ENCODE measurements at regions not wholly inside any gene's neighbourhood (a gene's known extent, or its start where the extent isn't known, plus 50 kb on each side); places are given as distances from the start of the nearest gene placed in this dataset.

DNA sequence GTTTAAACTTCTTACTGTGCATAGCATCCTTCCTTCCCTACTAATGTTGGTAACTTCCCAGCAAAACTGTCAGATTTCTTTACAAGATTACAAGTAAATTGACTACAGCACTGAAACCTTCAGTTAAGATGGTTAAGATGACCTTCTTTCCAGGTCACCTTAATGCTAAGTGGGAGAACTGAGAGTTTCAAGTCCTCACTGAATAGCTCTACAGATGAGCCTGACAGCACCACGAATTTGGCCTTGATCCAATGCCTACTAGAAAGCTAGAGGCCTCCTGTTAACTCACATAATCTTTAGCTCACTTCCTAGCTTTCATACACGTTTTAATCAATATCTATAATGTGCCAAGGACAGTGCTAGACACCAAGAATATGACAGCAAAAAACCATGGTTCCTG lies 276.0 kb upstream of the PLD5 start (continued):
- TF ChIP-seq ZNF462 (CRISPR knock-in tag; IDR thresholded peaks at IDR 0.05), result no peak

- ATAC-seq (no peak), DNase-seq (ENCODE audit: low spot score) (no peak)
- Histone ChIP-seq H3K4me1 (ENCODE audit: insufficient read depth) (no peaks in the 10 kb centered on the region), H3K79me2 (replicated peaks; ENCODE audit: insufficient read depth) (no peaks in the 10 kb centered on the region), H3K27ac (ENCODE audit: low read depth) (no peak overlapping the region), H3F3A (replicated peaks; ENCODE audit: low read depth) (no peaks in the 10 kb centered on the region), H3K27me3 (ENCODE audit: insufficient read depth) (no peaks in the 10 kb centered on the region), H3K36me3 (ENCODE audit: insufficient read depth) (no peaks in the 10 kb centered on the region), H3K4me2 (no peak overlapping the region), H3K9me2 (ENCODE audit: insufficient read depth) (no peaks in the 10 kb centered on the region), H3K4me3 (no peak overlapping the region), H4K20me1 (replicated peaks; ENCODE audit: insufficient read depth) (no peaks in the 10 kb centered on the region), H2AFZ (no peak overlapping the region)
- H3K27ac Mint-ChIP-seq, result no peak overlapping the region
- TF ChIP-seq, protein P1, sequence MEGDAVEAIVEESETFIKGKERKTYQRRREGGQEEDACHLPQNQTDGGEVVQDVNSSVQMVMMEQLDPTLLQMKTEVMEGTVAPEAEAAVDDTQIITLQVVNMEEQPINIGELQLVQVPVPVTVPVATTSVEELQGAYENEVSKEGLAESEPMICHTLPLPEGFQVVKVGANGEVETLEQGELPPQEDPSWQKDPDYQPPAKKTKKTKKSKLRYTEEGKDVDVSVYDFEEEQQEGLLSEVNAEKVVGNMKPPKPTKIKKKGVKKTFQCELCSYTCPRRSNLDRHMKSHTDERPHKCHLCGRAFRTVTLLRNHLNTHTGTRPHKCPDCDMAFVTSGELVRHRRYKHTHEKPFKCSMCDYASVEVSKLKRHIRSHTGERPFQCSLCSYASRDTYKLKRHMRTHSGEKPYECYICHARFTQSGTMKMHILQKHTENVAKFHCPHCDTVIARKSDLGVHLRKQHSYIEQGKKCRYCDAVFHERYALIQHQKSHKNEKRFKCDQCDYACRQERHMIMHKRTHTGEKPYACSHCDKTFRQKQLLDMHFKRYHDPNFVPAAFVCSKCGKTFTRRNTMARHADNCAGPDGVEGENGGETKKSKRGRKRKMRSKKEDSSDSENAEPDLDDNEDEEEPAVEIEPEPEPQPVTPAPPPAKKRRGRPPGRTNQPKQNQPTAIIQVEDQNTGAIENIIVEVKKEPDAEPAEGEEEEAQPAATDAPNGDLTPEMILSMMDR (conservative IDR thresholded peaks at IDR 0.05; ENCODE audit: low read depth in 2 of 2), result no peak
- TF ChIP-seq EZH2 (IDR thresholded peaks at IDR 0.05; ENCODE audit: low read depth, unreplicated experiment) (no peak), ZNF114 (CRISPR knock-in tag; IDR thresholded peaks at IDR 0.05) (no peak)
- no peaks in the 10 kb centered on the region for H3K36me3 Mint-ChIP-seq (ENCODE audit: low read depth)
- H3K4me1 Mint-ChIP-seq, result no peaks in the 10 kb centered on the region
- no peak overlapping the region for H3K4me3 Mint-ChIP-seq
- H3K9me3 Mint-ChIP-seq, result no peaks in the 10 kb centered on the region
- peaks cover 2% of the 10 kb centered on the region for H3K27me3 Mint-ChIP-seq (ENCODE audit: insufficient read depth, low read depth, poor library complexity)
Measured at GRCh38 chr1:242797856-242798255, 273.4 kb upstream of the PLD5 start.

Data from GM23338 (cell line).